ENCODE measurements at regions not wholly inside any gene's neighbourhood (a gene's known extent, or its start where the extent isn't known, plus 50 kb on each side); places are given as distances from the start of the nearest gene placed in this dataset.

- POLR2A ChIA-PET: no interaction called here
- no peaks in the 10 kb centered on the region for H3K9me3 ChIP-seq
- no peaks in the 10 kb centered on the region for H3K4me1 ChIP-seq
- 18% methylated on average over 4 of the region's 4 CpGs for WGBS (ENCODE audit: missing lambda C conversion rate)
- H3K4me3 ChIP-seq: no peak overlapping the region
- no peak for ATAC-seq
- no peak overlapping the region for H3K4me2 ChIP-seq
- CTCF ChIA-PET: no interaction called here
- no peak for FAIRE-seq
- H3K27ac ChIP-seq: no peak overlapping the region
- TF ChIP-seq EHMT2 (IDR thresholded peaks at IDR 0.05; ENCODE audit: low read depth) (no peak), ELK1 (IDR thresholded peaks at IDR 0.05; ENCODE audit: low read depth, low read length) (no peak), RNF2 (IDR thresholded peaks at IDR 0.05; ENCODE audit: borderline replicate concordance, low read depth) (no peak), JUN (IDR thresholded peaks at IDR 0.05) (no peak), ZFP36 (IDR thresholded peaks at IDR 0.05; ENCODE audit: borderline replicate concordance, partially characterized antibody) (no peak), HMGXB4 (CRISPR knock-in tag; IDR thresholded peaks at IDR 0.05; ENCODE audit: borderline replicate concordance) (no peak), TP53 (CRISPR knock-in tag; IDR thresholded peaks at IDR 0.05) (no peak), HDAC2 (IDR thresholded peaks at IDR 0.05) (no peak), KDM1A (IDR thresholded peaks at IDR 0.05; ENCODE audit: low read depth) (no peak), FOXS1 (CRISPR knock-in tag; IDR thresholded peaks at IDR 0.05) (no peak), HOXA7 (CRISPR knock-in tag; IDR thresholded peaks at IDR 0.05) (no peak), CBX2 (IDR thresholded peaks at IDR 0.05; ENCODE audit: borderline replicate concordance, low read depth) (no peak), MYC (IDR thresholded peaks at IDR 0.05; ENCODE audit: borderline replicate concordance, low read length) (no peak), ZC3H11A (IDR thresholded peaks at IDR 0.05) (no peak), ZSCAN20 (CRISPR knock-in tag; IDR thresholded peaks at IDR 0.05) (no peak), BCL3 (IDR thresholded peaks at IDR 0.05) (no peak), NPAS2 (CRISPR knock-in tag; IDR thresholded peaks at IDR 0.05; ENCODE audit: borderline replicate concordance) (no peak), JUNB (IDR thresholded peaks at IDR 0.05) (no peak), CBX8 (IDR thresholded peaks at IDR 0.05) (no peak)
- no peak for DNase-seq (ENCODE audit: low read depth in 1 of 2, low spot score in 1 of 2)
These were observed 157.3 kb upstream of the TET2 start for GRCh38 chr4:104989371-104989770.

- DNase-seq (ENCODE audit: low read depth in 1 of 2, low spot score in 1 of 2) (no peak), FAIRE-seq (no peak), ATAC-seq (no peak)
- Histone ChIP-seq H3K4me1 (no peaks in the 10 kb centered on the region), H3K4me2 (no peak overlapping the region), H3K9me3 (no peaks in the 10 kb centered on the region), H3K27ac (no peak overlapping the region), H3K4me3 (no peak overlapping the region)
- ChIA-PET CTCF (no interaction called here), POLR2A (no interaction called here)
- 74% methylated on average over 5 of the region's 6 CpGs for WGBS (ENCODE audit: missing lambda C conversion rate)
- TF ChIP-seq REST (IDR thresholded peaks at IDR 0.05) (no peak), TFCP2L1 (CRISPR knock-in tag; IDR thresholded peaks at IDR 0.05) (no peak), JUNB (IDR thresholded peaks at IDR 0.05) (no peak), HOXB13 (CRISPR knock-in tag; IDR thresholded peaks at IDR 0.05; ENCODE audit: low read depth) (no peak), RFX5 (IDR thresholded peaks at IDR 0.05) (no peak), FOSL2 (IDR thresholded peaks at IDR 0.05) (no peak), FOSL2 (CRISPR knock-in tag; IDR thresholded peaks at IDR 0.05) (no peak), USF2 (IDR thresholded peaks at IDR 0.05) (no peak), HES2 (IDR thresholded peaks at IDR 0.05) (no peak), SMC3 (IDR thresholded peaks at IDR 0.05) (no peak), ATOH8 (CRISPR knock-in tag; IDR thresholded peaks at IDR 0.05; ENCODE audit: low read depth) (no peak), CEBPB (IDR thresholded peaks at IDR 0.05) (no peak), BHLHE40 (IDR thresholded peaks at IDR 0.05; ENCODE audit: low read depth, low read length) (no peak), TP53 (CRISPR knock-in tag; IDR thresholded peaks at IDR 0.05) (no peak), MYC (IDR thresholded peaks at IDR 0.05; ENCODE audit: borderline replicate concordance, low read length) (no peak)
These were observed 144.4 kb upstream of the TET2 start for GRCh38 chr4:105002278-105002677.

Data from A549 (cell line).